ENCODE measurements at regions not wholly inside any gene's neighbourhood (a gene's known extent, or its start where the extent isn't known, plus 50 kb on each side); places are given as distances from the start of the nearest gene placed in this dataset.

- DNase-seq (ENCODE audit: low read depth), result no peak
These were observed 859.9 kb upstream of the ATXN7L3B start for GRCh38 chr12:73677520-73678291.

- no peak for DNase-seq (ENCODE audit: low read depth)
These were observed 859.3 kb upstream of the ATXN7L3B start for GRCh38 chr12:73678335-73678734.

DNA sequence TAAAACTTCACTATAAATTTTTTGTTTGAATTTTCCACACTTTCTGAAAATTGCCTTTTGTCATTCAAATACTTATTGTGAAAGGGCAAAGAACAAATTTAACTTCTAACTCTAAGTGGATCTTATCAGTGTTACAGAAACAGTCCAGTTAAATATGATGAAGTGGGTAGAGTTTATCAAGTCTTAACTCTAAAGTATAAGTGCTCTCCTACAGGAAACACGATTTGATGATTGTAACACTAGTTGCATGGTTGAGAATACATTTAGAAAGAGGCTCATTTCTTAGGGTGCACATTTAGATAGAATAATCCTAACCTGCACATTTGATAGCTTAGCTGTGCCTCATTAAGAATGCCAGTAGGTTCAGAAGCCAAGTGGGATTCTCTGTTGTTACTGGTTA lies 838.3 kb upstream of the ATXN7L3B start:
- DNase-seq (ENCODE audit: low read depth), result no peak

DNA sequence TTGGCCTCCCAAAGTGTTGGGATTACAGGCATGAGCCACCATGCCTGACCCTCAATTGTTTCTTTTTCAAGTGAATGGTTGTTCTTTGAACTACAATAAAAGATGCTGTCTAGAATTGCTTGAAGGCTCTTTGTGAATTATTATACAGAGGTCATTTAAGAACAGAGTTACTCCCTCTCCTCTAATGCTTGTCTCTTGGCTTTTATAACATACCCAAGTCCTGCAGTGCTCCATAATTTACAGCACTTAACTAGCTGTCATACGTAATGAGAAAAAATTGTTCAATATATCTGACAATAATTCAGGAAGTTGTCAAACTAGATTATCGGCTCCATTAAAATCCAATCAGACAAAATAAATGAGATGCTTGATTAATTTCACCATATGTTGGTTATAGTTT lies 823.0 kb upstream of the ATXN7L3B start:
- DNase-seq (ENCODE audit: low read depth), result peak; percentile 4

DNA sequence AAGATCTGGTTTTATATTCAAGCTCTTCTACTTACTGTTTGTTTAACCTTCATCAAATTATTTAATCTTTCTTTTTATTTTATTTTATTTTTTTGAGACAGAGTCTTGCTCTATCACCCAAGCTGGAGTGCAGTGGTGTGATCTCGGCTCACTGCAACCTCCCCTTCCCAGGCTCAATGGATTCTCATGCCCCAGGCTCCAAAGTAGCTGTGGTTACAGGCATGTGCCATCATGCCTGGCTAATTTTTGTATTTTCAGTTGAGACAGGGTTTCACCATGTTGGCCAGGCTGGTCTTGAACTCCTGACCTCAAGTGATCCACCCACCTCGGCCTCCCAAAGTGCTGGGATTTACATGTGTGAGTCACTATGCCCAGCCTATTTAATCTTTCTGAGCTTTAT lies 821.5 kb upstream of the ATXN7L3B start:
- DNase-seq (ENCODE audit: low read depth), result peak; percentile 22

DNA sequence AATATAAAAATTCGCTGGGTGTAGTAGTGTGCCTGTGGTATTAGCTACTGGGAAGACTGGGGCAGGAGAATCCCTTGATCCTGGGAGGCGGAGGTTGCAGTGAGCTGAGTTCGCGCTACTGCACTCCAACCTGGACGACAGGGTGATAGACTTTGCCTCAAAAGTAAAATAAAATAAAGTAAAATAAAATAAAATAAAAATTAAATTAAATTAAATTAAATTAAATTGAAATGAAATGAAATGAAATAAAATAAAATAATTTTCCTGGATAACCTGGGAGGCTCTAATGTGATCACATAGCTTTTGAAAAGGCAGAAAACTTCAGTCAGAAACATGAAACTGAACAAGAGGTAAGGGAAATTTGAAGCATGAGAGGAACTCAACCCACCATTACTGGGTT lies 818.4 kb upstream of the ATXN7L3B start:
- DNase-seq (ENCODE audit: low read depth), result no peak

DNA sequence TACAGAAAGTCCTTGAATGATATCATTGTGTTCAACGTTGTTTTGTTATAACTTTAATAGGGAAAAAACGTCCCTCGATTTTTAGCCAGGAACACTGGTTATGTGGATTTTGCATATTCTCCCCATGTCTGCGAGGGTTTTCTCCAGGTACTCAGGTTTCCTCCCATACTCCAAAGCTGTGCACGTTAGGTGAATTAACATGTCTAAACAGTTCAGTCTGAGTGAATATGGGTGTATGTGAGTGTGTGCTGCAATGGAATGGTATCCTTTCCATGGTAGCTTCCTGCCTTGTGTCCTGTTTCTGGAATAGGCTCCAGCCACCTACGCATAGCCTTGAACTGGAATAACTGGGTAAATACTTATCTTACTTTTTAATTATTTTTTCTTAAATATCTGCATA lies 810.8 kb upstream of the ATXN7L3B start:
- no peak for DNase-seq (ENCODE audit: low read depth)

DNA sequence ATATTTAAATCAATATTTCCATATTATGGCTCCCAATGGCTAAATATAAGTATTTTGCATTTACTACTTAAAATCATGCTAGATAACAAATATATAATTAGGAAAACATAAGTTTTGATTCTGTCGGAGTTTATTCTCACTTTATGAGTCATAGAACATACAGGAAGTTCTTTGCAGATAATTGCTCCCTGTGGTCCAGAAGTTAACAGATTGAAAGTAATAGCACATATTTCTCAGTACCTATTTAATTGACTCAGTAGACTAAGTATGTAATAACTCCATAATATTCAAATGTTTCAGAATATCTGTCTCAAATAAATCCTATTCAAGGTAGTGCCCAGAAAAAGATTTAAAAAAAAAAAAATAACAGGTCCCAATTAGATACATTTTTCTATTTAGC lies 806.0 kb upstream of the ATXN7L3B start:
- DNase-seq (ENCODE audit: low read depth), result peak; percentile 9

DNA sequence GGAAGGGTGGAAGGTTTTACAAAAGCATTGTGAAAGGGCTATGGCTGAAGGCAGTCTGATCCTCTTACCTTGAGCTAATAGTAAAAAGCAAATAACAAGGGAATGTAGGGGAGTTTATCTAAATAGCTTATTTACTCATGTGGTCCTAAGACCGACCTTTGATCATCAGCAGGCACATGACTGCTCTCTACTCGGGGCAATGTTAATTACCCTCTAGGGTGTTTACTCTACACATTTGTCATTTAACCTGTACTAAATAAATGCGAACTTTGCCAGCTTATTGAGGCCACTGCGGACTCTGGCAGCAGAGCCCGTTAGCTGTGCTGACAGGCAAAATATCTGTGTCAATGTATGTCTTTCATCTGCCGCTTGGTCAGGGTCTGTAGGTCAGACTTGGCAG lies 768.3 kb upstream of the ATXN7L3B start:
- no peak for DNase-seq (ENCODE audit: low read depth)

DNA sequence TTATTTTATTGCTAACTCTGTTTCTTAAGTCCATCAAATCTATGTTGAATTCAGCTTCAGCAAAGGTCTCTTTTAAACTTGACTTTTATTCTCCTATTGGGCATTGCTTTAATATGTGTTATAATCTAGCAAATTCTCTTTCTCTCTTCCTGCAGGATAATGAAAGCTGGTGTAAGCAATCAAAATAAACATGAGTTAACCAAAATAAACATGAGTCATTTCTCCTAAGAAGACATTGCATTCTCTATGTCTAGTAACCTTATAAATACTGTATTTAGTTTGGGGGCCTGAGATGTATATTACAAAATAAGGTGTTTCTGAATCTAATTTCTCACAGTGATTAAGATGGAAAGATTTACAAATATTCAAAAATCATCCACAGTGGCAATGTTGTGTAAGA lies 739.1 kb upstream of the ATXN7L3B start:
- peak; percentile 17 for DNase-seq (ENCODE audit: low read depth)

GRCh38 chr12:73815072-73815645 lies 722.5 kb upstream of the ATXN7L3B start:
- DNase-seq (ENCODE audit: low read depth), result no peak

DNA sequence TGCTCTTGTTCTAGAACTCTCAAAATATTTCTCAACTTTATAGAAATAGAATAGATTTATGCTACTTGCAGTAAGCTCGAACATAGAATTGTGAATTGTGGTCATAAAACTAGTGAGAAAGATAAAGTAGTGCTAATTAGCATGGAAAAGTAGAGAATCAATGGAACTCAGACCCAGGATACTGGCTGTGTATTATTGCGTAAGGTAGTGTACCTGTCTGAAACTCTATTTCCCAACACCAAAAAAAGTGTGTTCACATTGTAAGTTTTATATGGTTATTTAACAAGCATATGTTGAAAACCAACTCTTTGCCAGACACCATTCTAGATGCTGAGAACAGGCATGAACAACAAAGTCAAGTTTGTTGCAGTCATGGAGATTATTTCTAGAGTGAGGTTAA lies 720.5 kb upstream of the ATXN7L3B start:
- DNase-seq (ENCODE audit: low read depth), result no peak

- no peak for DNase-seq (ENCODE audit: low read depth)
These were observed 703.9 kb upstream of the ATXN7L3B start for GRCh38 chr12:73833746-73834145.

DNA sequence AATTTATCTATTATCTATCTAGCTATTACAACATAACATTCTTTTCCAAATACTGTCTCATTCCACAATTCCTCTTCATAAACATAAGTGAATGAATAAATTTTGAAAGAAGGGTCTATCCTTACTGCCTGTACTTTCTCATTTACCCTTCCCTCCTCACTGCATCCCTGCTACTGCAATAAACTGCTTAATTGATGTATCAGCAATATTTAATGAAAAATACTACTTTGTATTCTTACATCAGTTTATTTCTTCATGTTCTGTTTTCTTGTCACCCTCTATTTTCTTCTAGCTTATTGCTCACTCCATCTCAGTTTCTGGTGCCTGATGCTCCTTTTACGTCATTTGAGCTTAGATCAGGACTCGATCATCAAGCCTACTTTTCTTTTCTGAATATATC lies 695.7 kb upstream of the ATXN7L3B start:
- no peak for DNase-seq (ENCODE audit: low read depth)

DNA sequence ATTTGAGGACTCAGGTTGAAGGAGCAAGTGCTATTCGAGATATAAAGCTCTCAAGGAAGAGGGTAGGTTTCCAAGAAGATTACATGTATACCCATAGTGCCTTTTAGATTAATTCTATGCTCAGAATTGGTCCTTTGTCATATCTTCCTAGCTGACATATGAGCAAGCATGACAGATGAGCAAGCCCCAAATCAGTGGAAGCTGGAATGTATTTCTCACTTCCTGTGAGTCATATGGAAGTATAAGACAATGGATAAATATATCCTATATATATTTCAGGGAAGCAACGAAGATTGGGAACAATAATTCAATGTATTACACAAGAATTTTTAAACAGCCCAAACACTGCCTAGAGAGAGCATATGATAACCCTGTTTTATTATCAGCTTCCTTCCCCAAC lies 674.1 kb upstream of the ATXN7L3B start:
- peak; percentile 4 for DNase-seq (ENCODE audit: low read depth)

- DNase-seq (ENCODE audit: low read depth), result peak; percentile 20
These were observed 670.5 kb upstream of the ATXN7L3B start for GRCh38 chr12:73867147-73867546.

DNA sequence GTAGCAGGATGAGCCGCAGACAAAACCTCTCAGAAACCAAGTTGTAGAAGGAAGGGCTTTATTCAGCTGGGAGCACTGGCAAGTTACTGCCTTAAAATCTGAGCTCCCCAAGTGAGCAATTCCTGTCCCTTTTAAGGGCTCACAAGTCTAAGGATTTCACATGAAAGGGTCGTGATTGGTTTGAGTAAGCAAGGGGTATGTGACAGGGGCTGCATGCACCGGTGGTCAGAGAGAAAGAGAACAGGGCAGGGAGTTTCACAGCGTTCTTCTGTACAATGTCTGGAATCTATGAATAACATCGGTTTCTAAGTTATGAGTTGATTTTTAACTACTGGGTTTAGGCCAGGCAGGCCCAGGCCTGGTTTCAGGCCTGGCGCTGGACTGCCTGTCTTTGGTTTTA lies 660.3 kb upstream of the ATXN7L3B start:
- DNase-seq (ENCODE audit: low read depth), result peak; percentile 85

GRCh38 chr12:73892201-73892600 lies 645.4 kb upstream of the ATXN7L3B start:
- peak; percentile 93 for DNase-seq (ENCODE audit: low read depth)

- no peak for DNase-seq (ENCODE audit: low read depth)
These were observed 639.0 kb upstream of the ATXN7L3B start for GRCh38 chr12:73898645-73899044.

GRCh38 chr12:73902260-73902659 lies 635.4 kb upstream of the ATXN7L3B start:
- DNase-seq (ENCODE audit: low read depth), result peak; percentile 96

DNA sequence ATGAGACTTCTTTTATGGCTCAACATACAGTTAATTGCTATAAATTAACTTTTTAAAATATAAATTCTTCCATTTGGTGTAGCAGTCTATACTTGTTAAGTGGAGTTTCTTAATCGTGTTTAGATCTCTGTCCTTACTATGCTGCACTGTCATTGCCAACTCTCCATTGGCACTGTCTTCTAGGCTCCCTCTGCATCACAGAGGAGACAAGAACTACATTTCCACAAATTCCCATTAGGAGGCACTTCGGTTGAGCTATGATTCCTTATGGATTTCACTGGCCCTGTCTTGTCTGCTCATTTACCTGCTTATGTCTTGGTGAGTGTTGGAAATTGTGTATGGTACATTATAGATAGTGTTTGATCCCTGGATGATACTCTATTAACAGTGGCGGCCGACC lies 630.9 kb upstream of the ATXN7L3B start:
- no peak for DNase-seq (ENCODE audit: low read depth)

DNA sequence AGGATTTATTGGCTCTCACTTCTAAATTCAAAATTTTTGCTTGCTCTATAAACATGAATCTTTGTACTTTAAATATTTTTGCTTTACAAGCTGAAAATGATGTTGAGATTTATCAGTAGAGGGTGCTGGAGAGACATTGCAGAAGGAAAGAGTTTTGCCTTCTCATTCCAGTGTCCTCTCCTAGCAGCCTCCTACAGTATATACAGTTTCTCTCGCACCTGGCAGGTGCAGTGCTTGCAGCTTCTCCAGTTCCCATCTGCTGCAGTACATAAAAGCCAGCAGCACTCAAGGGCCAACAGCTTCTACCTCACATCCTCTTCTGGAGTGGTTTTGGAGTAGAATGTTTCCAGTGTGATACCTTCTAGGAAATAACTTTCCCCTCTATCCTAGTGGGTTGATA lies 601.8 kb upstream of the ATXN7L3B start:
- peak; percentile 40 for DNase-seq (ENCODE audit: low read depth)

DNA sequence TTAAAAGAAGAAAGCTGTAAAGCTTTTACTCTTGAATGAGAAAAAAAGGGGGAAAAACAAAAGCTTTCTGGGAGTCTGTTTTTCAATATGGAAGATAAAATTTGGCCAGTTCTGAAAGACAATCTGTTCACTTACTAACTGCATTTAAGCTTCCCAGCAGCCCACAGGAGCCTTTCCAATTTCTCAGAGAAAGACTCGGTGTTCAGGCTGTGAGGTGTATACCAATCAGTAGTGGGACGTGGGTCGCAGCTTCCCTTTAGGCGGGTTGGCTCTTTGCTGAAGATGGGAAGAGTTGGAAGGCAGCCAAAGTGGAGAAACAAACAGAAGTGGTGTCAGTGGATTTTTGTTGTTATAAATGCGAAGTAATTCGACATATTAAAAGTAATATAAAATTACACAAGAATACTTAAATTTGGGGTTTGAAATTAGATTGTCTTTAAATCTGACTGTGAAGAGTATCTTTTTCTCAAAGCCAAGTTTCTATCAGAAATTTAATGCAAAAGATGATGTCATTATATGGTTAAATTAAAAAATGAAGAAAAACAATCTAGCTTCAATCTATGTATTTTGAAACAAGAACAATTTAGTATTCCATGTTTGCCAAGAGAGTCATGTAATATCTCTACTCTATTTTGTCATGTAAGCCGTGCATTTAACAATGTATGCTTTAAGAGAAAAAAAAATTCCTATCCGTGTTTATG lies 590.2 kb upstream of the ATXN7L3B start:
- DNase-seq (ENCODE audit: low read depth), result no peak

Measured in renal cortical epithelial cell (primary cell).